Sigmoid colon (tissue), 4 donors: ENCODE measurements at regions not wholly inside any gene's neighbourhood (a gene's known extent, or its start where the extent isn't known, plus 50 kb on each side); places are given as distances from the start of the nearest gene placed in this dataset.

Experiments
- EP300 ChIP-seq, 4 donors: sonication (generic); formaldehyde crosslinking; IDR thresholded peaks; one replicate each; pipeline ENCODE4 v1.6.1; 2017; ENCODE audit warnings: antibody characterized with exemption in 4 of 4
- POLR2A ChIP-seq, 2 donors: fragments of 450-650 bp; IDR thresholded peaks; one replicate each; pipeline ENCODE4 v1.6.1; 2016; ENCODE audit warnings: antibody characterized with exemption in 2 of 2, mild to moderate bottlenecking in 2 of 2, moderate library complexity in 2 of 2
- POLR2AphosphoS5 ChIP-seq, 4 donors: sonication (generic); formaldehyde crosslinking; IDR thresholded peaks; one replicate each; pipeline ENCODE4 v1.6.1; 2017; ENCODE audit warnings: antibody characterized with exemption in 4 of 4
- TF ChIP-seq, protein P1 (sequence below), 4 experiments: fragments of 450-650 bp in 3 of 4; fragments of 200-600 bp in 1 of 4; IDR thresholded peaks; one replicate each; pipeline ENCODE4 v1.5.1; 2016 to 2019; ENCODE audit warnings: antibody characterized with exemption in 4 of 4, mild to moderate bottlenecking in 3 of 4, moderate library complexity in 2 of 4

DNA sequence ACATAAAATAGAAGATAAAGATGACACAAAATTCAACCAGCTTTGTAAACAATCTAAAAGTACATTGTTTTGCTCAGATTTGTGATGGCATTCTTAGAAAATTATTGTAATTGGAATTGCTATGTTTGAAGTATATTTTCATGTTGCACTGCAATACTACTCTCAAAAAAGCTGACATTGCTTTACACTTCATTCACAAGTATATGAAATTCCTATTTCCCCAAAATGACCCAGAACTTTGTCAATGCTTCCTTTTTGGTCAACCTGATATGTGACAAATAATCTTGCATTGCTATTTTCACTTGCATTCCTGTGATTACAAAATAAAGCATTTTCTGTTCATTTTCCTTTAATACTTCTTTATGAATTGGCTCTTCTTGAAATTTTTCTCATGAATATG, 104.1 kb upstream of the BMP5 start:
- TF ChIP-seq POLR2AphosphoS5 (IDR thresholded peaks at IDR 0.05) (no peak), EP300 (IDR thresholded peaks at IDR 0.05) (no peak), POLR2A (IDR thresholded peaks at IDR 0.05) (no peak)
- TF ChIP-seq, protein P1, sequence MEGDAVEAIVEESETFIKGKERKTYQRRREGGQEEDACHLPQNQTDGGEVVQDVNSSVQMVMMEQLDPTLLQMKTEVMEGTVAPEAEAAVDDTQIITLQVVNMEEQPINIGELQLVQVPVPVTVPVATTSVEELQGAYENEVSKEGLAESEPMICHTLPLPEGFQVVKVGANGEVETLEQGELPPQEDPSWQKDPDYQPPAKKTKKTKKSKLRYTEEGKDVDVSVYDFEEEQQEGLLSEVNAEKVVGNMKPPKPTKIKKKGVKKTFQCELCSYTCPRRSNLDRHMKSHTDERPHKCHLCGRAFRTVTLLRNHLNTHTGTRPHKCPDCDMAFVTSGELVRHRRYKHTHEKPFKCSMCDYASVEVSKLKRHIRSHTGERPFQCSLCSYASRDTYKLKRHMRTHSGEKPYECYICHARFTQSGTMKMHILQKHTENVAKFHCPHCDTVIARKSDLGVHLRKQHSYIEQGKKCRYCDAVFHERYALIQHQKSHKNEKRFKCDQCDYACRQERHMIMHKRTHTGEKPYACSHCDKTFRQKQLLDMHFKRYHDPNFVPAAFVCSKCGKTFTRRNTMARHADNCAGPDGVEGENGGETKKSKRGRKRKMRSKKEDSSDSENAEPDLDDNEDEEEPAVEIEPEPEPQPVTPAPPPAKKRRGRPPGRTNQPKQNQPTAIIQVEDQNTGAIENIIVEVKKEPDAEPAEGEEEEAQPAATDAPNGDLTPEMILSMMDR (IDR thresholded peaks at IDR 0.05), result no peak
